A549 (cell line): ENCODE measurements at regions not wholly inside any gene's neighbourhood (a gene's known extent, or its start where the extent isn't known, plus 50 kb on each side); places are given as distances from the start of the nearest gene placed in this dataset.

Experiments used
- CEBPB ChIP-seq, 2 experiments: fragments of >200 bp in 1 of 2; sonication (Bioruptor Twin) in 1 of 2; formaldehyde crosslinking in 1 of 2; IDR thresholded peaks; 2 replicates each; pipeline ENCODE4 v1.6.1; 2012 to 2016
- CTCF ChIP-seq: fragments of >200 bp; sonication (Bioruptor Twin); formaldehyde crosslinking; IDR thresholded peaks from 3 replicates; pipeline ENCODE4 v1.5.1; 2016
- EHF ChIP-seq: fragments of 250-450 bp; sonication (Bioruptor Pico); IDR thresholded peaks from 2 replicates; pipeline ENCODE4 v1.5.0; 2020; ENCODE audit warnings: mild to moderate bottlenecking
- USF2 ChIP-seq: fragments of 450-650 bp; IDR thresholded peaks from 2 replicates; pipeline ENCODE4 v1.6.1; 2014; ENCODE audit warnings: antibody characterized with exemption

GRCh38 chr6:85923013-85923430 is 280.3 kb upstream of the SYNCRIP start:
- no peak for TF ChIP-seq CEBPB (IDR thresholded peaks at IDR 0.05)
- TF ChIP-seq USF2, result no peak
- TF ChIP-seq EHF (CRISPR knock-in tag), result no peak
- TF ChIP-seq CTCF, result peak; percentile 60
